GM13977 (cell line): ENCODE measurements at regions not wholly inside any gene's neighbourhood (a gene's known extent, or its start where the extent isn't known, plus 50 kb on each side); places are given as distances from the start of the nearest gene placed in this dataset.

Source experiments
- DNase-seq: peaks from one replicate; pipeline ENCODE4 v3.0.0; 2012; ENCODE audit warnings: low spot score
- in situ Hi-C: fragments of 300-500 bp; cut with MboI; formaldehyde crosslinking; loops from one replicate; pipeline ENCODE4 v1.12.0; 2022; ENCODE audit warnings: low sequenced_read_pairs, low pct_unique_long_range_greater_than_20kb, mixed read lengths, inconsistent platforms; ENCODE audit not compliant: unreplicated experiment
- TF ChIP-seq, protein P1 (sequence below): IDR thresholded peaks from 2 replicates; pipeline ENCODE4 v1.5.1; 2012; ENCODE audit warnings: mild to moderate bottlenecking, control low read depth; ENCODE audit not compliant: insufficient read depth; ENCODE audit errors: extremely low read depth, missing control alignments

DNA sequence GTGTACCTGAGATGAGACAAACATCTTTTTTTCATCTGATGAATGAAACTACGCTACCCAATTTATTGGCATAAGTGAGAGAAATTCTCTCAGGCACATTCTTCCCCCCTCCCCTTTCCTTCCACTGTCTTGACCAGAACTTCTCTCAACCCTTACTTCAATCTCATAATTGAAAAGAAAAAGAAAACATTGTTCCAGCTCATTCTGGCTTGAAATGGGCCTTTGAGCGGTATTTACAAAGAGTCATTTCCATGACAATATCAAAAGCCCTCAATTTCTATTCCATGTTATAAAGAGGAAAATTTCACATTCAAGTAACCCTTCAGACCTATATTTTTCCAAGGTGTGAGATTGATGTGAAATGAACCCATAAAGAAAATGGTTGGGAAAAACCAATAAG is 145.9 kb downstream of the PCSK1 start:
- DNase-seq, result no peak
- TF ChIP-seq, protein P1, sequence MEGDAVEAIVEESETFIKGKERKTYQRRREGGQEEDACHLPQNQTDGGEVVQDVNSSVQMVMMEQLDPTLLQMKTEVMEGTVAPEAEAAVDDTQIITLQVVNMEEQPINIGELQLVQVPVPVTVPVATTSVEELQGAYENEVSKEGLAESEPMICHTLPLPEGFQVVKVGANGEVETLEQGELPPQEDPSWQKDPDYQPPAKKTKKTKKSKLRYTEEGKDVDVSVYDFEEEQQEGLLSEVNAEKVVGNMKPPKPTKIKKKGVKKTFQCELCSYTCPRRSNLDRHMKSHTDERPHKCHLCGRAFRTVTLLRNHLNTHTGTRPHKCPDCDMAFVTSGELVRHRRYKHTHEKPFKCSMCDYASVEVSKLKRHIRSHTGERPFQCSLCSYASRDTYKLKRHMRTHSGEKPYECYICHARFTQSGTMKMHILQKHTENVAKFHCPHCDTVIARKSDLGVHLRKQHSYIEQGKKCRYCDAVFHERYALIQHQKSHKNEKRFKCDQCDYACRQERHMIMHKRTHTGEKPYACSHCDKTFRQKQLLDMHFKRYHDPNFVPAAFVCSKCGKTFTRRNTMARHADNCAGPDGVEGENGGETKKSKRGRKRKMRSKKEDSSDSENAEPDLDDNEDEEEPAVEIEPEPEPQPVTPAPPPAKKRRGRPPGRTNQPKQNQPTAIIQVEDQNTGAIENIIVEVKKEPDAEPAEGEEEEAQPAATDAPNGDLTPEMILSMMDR, result no peak
- in situ Hi-C loops, result no loop called here

DNA sequence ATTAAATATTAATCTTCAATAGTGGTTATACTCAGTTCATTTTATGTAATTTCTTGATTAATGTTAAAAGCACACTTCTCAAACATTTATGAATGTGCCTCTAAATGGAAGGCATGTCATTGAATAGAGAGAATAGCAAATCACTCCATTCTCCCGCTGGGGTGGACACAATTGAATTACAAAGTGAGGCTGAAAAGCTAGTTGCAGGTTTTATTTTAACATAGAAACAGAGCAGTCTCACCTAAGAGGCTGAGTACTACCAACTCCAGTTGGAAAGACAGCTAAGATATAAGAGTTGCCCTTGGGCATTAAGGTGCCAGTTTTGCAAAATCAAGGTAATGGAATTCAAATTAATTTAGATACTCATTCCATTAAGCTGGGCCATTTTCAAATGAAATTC is 147.2 kb downstream of the PCSK1 start:
- in situ Hi-C loops, result no loop called here
- TF ChIP-seq, protein P1, result no peak

DNA sequence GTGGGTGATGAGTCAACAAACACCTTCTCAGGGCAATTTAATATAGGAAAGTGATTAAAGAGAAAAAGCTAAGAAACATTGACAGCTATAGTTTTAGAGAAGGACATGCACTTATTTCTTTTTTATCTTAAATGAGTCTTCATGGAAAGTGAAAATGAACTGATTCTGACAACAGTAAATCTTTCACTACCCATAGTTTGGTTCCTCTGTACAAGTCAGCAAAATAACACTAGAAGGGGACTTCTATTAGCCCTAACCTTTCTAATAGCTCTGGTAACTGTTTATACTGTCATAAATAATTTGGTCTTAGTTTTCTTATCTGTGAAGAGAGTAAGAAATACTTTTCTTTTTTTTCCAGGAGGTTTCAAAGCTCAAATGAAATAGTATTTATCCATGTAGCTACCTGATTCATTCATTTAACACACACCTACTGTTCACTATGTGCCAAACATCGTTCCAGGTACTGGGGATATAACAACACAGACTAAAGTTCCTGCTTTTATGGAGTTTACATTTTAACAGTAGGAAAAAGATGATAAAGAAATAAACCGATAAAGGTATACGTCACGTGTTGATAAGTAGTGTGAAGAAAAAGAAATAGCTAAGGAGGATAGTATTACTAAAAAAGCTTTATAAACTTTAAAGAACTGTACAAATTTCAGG is 148.2 kb downstream of the PCSK1 start:
- in situ Hi-C loops, result no loop called here
- TF ChIP-seq, protein P1, result no peak
- DNase-seq, result no peak

More for the DNA sequence above, 147.2 kb downstream of the PCSK1 start:
- no peak for DNase-seq

DNA sequence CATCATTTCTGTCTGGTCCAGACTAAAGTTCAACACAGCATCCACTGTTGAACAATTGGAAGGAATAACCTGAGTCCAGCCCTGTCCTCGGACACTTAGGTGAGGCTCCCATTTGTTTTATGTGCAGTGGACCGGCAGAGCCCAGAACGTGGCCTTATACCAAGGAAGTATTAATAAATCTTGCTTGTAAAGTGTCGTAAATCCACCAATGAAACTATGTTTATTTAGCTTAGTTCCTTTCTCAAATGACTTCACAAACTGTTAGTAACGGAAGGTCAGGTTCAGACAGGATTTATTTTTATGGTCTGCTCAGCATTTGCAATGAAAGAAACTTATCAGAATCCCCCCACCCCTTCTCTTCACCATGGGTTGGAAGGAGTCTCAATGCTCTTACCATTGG is 149.5 kb downstream of the PCSK1 start:
- TF ChIP-seq, protein P1, result no peak
- in situ Hi-C loops, result no loop called here
- DNase-seq, result no peak

DNA sequence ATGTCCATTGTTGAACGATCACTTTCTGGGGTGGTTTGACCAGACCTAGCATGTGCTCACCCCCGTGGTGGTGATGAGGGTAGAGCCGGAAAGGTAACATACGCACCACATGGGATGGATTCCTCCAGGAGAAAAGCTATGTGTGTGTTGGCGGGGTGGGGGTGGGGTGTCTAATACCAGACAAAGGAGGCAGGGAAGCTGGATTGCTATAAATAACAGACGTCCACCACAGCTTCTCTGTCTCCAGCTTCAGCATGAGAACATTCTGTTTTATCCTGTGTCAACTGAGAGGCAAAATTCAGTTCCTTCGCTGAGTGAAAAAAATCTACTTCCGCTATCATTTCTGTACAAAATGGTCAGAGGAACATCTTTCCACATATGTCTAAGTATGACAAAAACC is 151.0 kb downstream of the PCSK1 start:
- in situ Hi-C loops, result no loop called here
- DNase-seq, result no peak
- TF ChIP-seq, protein P1, result no peak

DNA sequence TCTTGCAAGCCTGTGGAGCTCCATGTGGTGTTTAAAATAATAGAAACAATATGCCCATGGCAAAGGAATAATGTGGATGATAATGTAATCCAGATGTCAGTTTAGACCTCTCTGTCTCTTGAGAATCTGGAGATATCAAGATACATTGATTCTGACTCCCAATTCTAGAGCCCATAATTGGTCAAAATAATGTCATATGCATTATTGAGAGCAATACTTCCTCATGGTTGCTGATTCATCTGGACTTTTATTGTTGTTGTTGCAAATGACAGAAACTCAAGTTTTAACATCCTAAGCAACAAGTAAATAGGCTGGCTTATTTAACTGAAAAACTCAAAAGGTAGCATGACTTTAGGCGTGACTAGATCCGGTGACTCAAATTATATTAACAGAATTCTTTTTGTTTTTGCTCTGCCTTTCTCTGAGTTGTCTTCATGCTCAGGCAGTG is 152.1 kb downstream of the PCSK1 start:
- TF ChIP-seq, protein P1, result no peak
- no peak for DNase-seq
- in situ Hi-C loops, result no loop called here
